DND-41 (cell line): ENCODE measurements at regions not wholly inside any gene's neighbourhood (a gene's known extent, or its start where the extent isn't known, plus 50 kb on each side); places are given as distances from the start of the nearest gene placed in this dataset.

Experiments
- CTCF ChIP-seq: IDR thresholded peaks from 2 replicates; pipeline ENCODE4 v1.5.1; 2012; ENCODE audit warnings: borderline replicate concordance, low read length, moderate library complexity, mild to moderate bottlenecking; ENCODE audit not compliant: poor library complexity, severe bottlenecking; ENCODE audit errors: extremely low read depth
- EZH2 ChIP-seq: IDR thresholded peaks from 3 replicates; pipeline ENCODE4 v1.6.1; 2012; ENCODE audit warnings: borderline replicate concordance, low read depth, mild to moderate bottlenecking, moderate library complexity, low read length, inconsistent platforms; ENCODE audit not compliant: severe bottlenecking

GRCh38 chr2:79446313-79446712 lies 66.5 kb upstream of the CTNNA2 start:
- TF ChIP-seq CTCF (no peak), EZH2 (no peak)
